GM08714 (cell line): ENCODE measurements at regions not wholly inside any gene's neighbourhood (a gene's known extent, or its start where the extent isn't known, plus 50 kb on each side); places are given as distances from the start of the nearest gene placed in this dataset.

Experiments used
- H3K4me3 ChIP-seq: fragments of 200-500 bp; sonication (Bioruptor generic); 2 replicates; pipeline ENCODE4 v1.5.1; 2014; ENCODE audit warnings: mild to moderate bottlenecking, low read length, inconsistent platforms
- ZNF274 ChIP-seq: IDR thresholded peaks from 2 replicates; pipeline ENCODE4 v1.6.1; 2012; ENCODE audit warnings: mild to moderate bottlenecking, low read depth, low read length

DNA sequence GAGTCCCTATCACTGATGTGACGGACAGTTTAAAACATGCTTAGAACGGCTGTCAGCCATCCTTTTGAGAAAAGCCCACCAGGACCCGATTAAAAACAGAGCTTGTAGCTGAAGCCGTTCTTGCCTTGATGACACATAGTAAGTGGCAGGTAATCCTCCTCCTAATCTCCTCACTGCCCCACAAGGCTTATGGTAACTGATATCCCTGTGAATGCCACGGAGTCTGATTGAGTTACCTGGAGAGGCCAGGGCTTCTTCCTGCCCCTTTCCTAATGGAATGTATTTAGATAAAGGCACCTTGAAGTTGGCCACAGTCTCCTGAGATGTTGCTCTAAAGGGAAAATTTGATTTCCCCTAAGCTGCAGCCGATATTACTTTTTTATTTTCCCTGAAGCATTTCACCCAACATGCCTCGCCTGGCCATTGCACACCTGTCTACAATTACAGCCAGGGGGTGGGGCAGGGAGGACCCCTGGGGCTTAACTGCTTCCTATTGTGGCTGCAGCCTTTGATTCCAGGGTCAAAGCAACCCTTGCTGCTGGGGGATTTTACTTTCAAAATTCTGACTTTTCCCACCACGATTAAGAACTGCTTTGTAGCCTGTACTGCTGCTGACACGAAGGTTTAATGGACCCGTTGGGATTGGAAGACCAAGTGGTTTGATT lies 169.0 kb upstream of the GPR26 start:
- no peak overlapping the region for H3K4me3 ChIP-seq
- TF ChIP-seq ZNF274 = no peak

DNA sequence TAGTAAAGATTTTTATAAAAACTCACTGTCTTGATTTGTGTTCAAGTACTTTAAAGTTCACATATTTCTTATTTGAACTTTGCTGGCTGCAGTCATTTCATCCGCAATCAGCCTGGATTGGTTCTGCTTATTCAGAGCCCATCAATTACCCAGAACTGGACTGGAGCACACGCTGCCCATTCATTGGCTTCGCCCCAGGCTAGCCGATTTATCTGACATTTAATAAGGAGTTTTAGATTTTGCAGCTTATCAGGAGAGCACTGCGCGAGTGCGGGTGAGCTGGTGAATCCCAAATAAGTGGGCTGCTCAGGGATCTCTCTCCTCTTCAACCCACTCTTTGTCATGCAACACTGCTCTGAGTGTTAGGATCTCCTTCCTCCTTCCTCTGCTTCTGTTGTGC lies 166.0 kb upstream of the GPR26 start:
- no peak for TF ChIP-seq ZNF274
- H3K4me3 ChIP-seq = no peak overlapping the region

DNA sequence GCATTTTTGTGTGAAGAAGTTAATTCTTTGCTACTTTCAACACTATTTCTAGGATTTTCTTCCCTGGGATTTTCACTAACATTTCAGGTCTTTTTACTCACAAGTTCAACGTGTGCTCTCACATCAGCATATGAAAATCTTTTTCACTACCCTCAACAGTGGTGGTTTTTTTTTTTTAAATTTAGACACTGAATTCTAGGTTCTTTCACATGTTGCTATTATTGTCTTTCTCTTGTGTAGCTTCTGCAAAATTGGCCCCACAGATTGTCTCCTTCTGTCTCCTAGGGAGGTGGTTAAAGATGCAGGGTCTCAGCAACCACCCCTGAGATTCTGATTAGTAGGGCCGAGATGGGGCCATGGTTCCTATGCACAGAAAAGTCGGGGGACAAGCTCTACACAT lies 165.0 kb upstream of the GPR26 start:
- no peak overlapping the region for H3K4me3 ChIP-seq
- TF ChIP-seq ZNF274 = no peak

DNA sequence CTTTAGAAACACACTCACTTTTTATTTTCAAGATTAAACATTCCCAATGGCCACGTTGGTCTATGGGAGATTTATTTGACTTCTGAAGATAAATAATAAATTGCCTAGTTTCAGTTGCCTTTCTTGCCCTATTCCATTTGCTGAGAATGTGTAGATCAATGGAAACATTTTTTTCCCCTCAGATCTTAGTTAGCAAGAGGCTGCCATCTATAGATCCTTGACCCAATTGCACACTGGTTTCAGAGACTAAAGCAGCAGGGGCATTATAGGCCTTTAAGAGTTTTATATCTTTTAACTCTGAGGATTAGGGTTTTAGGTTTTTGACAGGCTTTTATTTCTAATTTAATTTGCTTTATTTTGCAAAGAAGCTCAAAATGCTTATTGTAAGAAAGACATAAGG lies 163.2 kb upstream of the GPR26 start:
- TF ChIP-seq ZNF274 = no peak
- H3K4me3 ChIP-seq = no peak overlapping the region

DNA sequence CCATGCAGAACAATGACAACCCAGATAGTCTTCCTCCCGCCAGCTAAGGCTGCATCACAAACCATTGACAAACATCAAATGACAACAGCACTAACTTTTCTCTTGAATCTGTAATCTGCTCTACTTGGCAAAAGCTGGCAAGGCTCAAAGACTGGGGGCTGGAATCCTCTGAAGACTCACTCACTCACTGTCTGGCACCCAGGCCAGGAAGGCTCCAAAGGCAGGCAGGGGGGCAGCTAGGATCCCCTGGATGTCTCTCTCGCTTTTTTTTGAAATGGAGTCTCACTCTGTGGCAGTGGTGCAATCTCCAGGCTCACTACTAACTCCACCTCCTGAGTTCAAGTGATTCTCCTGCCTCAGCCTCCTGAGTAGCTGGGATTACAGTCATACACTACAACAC lies 159.7 kb upstream of the GPR26 start:
- TF ChIP-seq ZNF274 = no peak
- H3K4me3 ChIP-seq = no peak overlapping the region

DNA sequence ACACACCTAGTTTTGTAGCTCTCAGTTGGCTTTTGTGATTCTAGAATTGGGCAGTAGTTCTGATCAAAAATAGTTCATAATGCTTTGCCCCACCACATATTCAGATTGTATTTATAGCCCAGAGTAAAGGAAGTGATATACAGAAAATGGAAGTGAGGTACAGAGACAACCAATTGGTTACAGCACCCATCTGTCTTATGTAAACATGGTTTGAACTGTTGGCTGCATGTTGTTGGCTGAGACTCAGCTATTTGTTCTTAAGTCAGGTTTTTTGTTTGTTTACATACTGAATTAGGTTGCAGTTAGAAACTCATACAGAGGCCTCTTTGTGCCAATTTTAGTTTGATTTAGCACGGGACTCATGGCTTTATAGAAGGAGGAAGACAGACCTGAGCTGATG lies 158.9 kb upstream of the GPR26 start:
- no peak overlapping the region for H3K4me3 ChIP-seq
- TF ChIP-seq ZNF274 = no peak

DNA sequence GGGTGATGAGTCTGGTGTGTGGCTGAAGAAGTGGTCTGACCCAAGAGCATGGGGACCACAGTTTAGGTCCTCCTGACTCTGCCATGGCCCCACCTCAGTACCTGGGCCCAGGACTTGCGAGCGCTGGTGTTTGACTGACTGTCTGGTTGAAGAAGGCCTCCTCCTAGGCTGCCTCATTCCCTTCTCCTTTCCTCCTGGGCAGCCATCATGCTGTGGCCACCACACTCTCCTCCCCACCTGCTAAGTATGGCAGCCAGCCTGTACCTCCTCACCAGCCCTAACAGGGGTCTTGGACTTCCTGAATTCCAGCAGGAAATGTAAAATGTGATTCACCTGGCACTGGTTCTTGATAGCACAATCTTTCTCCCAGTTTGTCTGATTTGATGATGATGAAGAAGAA lies 156.8 kb upstream of the GPR26 start:
- TF ChIP-seq ZNF274 = no peak
- no peak overlapping the region for H3K4me3 ChIP-seq

DNA sequence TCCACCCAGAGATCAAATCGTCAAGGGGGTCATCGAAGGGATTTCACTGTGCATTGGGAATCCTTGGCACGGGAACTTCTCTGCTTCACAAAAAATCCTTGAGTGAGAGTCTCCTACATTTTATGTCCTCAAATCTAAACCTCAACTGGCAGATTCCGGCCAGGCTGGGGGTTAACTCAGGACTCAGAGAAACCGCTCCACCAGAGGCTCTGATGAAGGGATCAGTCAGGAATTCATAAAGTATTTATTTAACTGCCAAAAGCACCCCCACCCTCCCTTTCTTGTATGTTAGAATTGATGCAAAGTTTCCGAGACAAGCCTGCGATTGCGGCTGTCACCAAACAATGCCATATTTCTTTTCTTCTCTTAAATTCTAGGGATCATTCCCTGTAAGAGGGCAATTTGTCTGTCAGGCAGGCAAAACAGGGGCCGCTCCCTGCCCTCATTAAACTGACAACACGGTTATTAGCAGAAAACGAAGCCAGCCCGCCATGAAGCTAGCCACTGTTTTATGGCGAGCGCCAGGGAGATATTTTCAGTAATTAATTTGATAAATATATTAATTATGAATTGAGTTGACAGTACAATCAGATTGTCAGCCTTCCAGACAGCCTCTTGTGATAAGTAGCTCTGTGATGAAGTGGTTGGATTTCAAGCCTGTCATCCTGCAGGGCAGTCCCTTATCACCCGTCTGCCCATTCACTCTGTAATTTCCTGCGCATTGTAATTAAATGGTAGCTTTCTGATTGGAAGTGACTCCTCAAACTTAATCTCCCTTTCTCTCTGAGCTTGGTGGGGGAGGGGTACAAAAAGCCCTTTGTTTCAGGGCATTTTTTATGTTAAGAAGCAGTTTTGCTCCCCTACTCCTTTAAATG lies 153.0 kb upstream of the GPR26 start:
- no peak overlapping the region for H3K4me3 ChIP-seq
- TF ChIP-seq ZNF274 = no peak

DNA sequence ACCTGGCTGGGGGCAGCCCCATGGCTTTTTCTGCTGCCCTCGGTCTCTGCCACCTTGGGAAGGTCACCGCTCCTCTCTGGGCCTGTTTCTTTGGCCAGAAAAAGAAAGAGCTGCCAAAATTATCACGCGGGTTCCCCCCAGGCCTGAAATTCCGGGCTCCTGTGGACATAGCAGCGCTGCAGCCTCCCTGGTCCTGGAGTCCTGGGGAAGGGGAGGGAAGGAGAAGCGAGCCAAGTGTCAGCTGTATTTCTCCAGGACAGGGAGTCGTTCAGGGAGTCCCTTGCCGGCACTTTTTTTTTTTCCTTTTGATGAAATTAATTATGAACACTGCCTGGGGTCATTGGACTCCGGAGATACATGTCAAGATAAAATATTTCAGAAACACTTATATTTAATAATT lies 152.3 kb upstream of the GPR26 start:
- TF ChIP-seq ZNF274 = no peak
- no peak overlapping the region for H3K4me3 ChIP-seq

DNA sequence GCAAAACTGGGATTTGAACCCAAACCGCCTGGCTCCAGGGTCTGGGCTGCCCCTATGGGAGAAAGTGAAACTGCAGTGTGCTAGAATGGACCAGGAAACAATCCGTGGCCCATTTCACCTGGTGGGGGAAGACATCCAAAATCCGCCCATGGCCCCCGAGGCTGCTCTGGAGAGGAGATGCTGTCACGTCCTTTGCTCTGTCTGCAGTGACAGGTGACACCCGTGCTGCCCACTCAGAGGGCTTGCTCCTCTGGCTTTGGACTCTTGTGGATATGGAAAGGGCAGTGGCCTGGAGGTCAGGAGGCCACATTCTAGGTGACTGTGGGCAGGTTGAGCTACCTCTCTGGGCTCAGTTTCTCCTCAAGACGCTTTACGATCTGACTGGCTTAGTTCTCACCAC lies 151.2 kb upstream of the GPR26 start:
- H3K4me3 ChIP-seq = no peak overlapping the region
- TF ChIP-seq ZNF274 = no peak

DNA sequence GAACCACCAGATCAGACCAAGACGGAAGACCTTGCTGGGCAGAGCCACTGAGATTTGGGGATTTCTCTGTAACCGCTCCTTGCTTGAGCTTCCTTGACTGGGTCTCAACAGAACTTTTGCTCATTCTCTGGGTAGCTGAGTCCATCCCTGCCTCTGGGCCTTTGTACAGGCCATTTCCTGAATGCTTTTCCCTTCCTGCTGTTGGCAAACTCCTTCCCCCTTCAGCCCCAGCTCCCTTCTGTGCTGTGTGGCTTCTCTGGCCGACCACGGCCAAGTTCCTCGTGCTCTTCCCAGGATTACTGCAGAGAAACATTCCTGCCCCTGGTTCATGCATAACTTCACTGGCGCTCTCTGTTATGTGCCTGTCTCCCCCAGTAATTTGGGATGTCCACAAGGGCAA lies 150.5 kb upstream of the GPR26 start:
- H3K4me3 ChIP-seq = no peak overlapping the region
- TF ChIP-seq ZNF274 = no peak

DNA sequence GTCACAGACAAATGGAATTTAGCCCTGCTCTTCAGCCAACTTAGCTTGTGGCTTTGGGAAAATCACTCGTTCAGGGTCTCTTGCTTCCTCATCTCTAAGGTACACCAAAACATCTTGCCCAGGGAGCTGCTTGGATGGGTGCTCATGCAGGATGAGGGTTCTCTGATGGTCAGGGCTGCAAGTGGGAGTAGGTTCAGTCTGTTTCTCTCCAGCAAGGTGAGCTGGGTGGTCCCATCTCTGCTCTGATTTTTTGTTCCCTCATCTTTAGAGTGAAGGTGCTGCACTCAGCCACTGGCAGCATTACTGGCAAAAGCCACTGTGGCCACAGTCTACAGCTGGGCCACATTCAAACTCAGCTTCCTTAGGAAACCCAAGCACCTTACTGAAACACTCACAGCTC lies 149.9 kb upstream of the GPR26 start:
- no peak for TF ChIP-seq ZNF274
- no peak overlapping the region for H3K4me3 ChIP-seq

DNA sequence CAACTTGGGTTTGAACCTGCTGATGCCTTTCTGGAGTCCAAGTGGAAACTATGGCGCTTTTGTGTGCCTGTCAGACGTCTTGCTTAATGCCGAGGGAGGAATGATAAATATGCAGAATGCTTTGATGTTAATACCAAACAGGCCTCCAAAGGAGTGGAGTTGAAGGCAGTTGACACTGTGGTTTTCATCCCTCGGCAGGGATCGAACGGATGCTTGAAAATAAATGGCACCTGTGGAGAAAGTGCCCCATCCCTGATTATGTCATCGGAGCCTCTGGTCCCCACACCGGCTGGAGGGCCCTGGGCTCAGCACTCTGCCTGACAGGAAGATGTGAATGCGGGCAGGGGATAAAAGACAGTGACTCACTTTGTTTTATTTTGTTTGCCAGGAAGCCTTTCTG lies 148.7 kb upstream of the GPR26 start:
- H3K4me3 ChIP-seq = no peak overlapping the region
- TF ChIP-seq ZNF274 = no peak

DNA sequence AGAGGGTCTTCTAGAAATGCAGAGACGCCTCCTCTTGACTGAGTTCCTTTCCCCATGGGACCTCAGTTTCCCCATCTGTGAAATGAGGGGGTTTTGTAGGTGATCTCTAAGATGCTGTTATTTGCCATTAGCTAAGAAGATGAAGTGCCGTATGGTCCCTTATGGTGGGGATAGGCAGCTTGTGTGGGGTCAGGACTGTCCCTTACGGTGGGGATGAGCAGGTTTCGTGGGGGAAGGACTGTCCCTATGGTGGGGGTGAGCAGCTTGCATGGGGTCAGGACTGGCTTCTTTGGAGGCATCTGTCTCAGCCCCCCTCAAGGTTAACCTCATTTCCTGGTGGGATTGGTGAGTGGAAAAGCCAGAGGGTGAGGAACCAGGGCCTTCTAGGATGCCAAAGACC lies 148.3 kb upstream of the GPR26 start:
- H3K4me3 ChIP-seq = no peak overlapping the region
- TF ChIP-seq ZNF274 = no peak

DNA sequence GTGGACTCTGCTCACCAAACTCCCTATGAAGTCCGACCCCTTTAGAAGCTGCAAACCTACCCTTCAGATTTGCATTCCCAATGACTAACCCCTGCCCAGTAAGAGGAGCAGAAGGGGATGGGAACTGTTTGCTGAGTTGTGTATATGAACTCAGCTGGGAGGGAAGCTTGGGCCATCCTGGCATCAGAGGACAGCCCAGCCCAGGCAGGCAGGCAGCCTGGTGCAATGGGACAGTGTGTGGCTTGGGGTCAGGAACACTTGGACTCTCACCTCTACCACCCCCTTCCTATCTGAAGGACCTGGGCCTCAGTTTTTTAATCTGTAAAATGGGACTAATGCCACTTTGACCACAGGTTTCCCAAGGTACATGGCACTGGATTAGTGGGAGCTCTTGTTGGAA lies 147.4 kb upstream of the GPR26 start:
- H3K4me3 ChIP-seq = no peak overlapping the region
- no peak for TF ChIP-seq ZNF274
